Esophagus muscularis mucosa (tissue), 3 donors: ENCODE measurements at regions not wholly inside any gene's neighbourhood (a gene's known extent, or its start where the extent isn't known, plus 50 kb on each side); places are given as distances from the start of the nearest gene placed in this dataset.

Experiments
- POLR2AphosphoS5 ChIP-seq, 2 donors: sonication (generic); formaldehyde crosslinking; IDR thresholded peaks; one replicate each; pipeline ENCODE4 v1.6.1; 2017; ENCODE audit warnings: antibody characterized with exemption in 2 of 2
- TF ChIP-seq, protein P1 (sequence below), 3 experiments: fragments of 200-600 bp in 2 of 3; fragments of 450-650 bp in 1 of 3; sonication (generic) in 2 of 3; IDR thresholded peaks; one replicate each; pipeline ENCODE4 v1.5.1; 2017 to 2019; ENCODE audit warnings: antibody characterized with exemption in 3 of 3, mild to moderate bottlenecking in 2 of 3, moderate library complexity in 1 of 3

- TF ChIP-seq, protein P1, sequence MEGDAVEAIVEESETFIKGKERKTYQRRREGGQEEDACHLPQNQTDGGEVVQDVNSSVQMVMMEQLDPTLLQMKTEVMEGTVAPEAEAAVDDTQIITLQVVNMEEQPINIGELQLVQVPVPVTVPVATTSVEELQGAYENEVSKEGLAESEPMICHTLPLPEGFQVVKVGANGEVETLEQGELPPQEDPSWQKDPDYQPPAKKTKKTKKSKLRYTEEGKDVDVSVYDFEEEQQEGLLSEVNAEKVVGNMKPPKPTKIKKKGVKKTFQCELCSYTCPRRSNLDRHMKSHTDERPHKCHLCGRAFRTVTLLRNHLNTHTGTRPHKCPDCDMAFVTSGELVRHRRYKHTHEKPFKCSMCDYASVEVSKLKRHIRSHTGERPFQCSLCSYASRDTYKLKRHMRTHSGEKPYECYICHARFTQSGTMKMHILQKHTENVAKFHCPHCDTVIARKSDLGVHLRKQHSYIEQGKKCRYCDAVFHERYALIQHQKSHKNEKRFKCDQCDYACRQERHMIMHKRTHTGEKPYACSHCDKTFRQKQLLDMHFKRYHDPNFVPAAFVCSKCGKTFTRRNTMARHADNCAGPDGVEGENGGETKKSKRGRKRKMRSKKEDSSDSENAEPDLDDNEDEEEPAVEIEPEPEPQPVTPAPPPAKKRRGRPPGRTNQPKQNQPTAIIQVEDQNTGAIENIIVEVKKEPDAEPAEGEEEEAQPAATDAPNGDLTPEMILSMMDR (IDR thresholded peaks at IDR 0.05), result no peak
- TF ChIP-seq POLR2AphosphoS5 (IDR thresholded peaks at IDR 0.05), result no peak
Measured at GRCh38 chr18:26772691-26773090, 92.8 kb downstream of the AQP4 start.
